Erythroblast (primary cell): ENCODE measurements at regions not wholly inside any gene's neighbourhood (a gene's known extent, or its start where the extent isn't known, plus 50 kb on each side); places are given as distances from the start of the nearest gene placed in this dataset.

Experiments used
- DNase-seq, 2 experiments: peaks; one replicate each; lab custom pipeline; 2025; lab: John Stamatoyannopoulos, UW
- GATA1 ChIP-seq: IDR thresholded peaks from 2 replicates; pipeline ENCODE4 v1.6.1; 2011; ENCODE audit warnings: low read depth, mild to moderate bottlenecking, control low read depth, low read length, moderate library complexity
- POLR2A ChIP-seq: IDR thresholded peaks from 2 replicates; pipeline ENCODE4 v1.6.1; 2011; ENCODE audit warnings: mild to moderate bottlenecking, low read length

GRCh38 chr9:115599898-115600297 is 481.9 kb upstream of the TNC start:
- DNase-seq: no peak
- no peak for TF ChIP-seq POLR2A
- TF ChIP-seq GATA1: no peak

DNA sequence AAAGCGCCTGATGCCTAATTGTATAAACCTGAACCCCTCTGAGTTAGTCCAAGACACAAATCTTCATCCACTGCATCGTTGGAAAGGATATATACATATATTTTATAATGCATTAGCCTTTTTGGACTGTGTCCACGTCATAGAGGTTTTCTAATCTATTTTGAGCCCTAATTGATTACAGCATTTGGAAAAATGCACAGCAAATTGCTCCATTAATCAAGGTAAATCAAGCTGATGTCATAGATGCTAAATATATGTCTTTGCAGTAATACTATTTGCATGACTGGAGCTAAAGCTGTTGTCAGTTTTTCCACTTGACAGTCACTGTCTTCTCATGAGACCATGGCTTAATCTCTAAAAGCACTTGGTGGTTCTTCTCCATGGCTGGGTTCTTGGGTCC is 483.5 kb upstream of the TNC start:
- TF ChIP-seq POLR2A: no peak
- TF ChIP-seq GATA1: no peak
- DNase-seq: no peak

DNA sequence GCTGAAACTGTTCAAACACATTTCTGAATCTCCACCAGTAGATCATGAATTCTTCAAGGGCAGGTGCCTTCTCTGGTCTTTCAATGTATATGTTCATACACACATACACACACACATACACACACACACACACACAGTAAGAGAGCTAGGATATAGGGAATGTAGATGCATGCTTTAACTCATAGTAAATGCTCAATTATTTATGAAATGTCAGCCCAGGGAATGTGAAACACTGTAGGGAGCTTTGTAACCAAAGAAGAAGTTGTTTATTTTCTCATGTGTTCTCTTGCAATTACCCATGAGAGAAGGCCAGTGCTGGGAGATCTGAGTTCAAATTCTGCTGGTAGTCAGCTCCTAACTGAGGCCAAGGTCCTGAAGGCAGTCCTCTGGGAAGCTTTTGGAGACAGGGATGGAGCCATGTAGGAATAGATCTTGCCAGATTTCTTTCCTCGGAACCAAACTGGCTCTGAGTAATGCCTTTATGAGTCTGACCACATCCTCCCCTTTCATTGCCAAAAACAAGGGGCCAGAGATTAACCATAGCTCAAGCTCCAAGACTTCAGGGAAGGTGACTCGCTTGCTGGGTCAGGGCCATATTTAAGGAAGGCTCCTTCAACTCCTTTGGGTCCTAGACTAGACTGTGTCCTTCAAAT is 487.0 kb upstream of the TNC start:
- DNase-seq: no peak
- TF ChIP-seq GATA1: no peak
- TF ChIP-seq POLR2A: no peak

- TF ChIP-seq GATA1 (no peak), POLR2A (no peak)
These were observed 488.9 kb upstream of the TNC start for GRCh38 chr9:115606838-115607237.

DNA sequence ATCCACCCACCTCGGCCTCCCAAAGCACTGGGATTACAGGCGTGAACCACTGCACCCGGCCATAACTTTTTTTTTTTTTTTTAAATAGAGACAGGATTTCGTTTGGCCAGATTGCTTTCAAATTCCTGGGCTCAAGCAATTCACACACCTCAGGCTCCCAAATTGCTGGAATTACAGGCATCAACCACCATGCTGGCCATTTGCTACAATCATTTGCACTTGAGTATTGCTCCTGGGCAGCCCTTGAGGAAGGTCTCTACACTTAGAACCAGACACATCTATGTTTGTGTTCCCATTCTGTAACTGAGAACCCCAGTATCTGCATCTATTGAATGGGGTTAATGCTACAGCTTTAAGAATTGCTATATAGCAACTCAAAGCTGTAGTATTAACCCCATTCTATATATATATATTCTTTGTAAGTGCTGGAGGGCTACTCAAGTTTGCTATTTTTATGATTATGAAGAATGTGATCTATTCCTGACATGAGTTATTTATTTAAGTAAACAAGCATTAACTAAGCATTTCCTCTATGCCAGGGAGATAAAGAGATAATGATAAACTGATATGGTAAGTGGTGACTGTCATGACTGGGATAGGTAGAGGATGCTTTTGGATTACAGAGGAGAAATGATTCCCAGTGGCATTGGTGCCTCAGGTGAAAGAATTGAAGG is 496.5 kb upstream of the TNC start:
- TF ChIP-seq POLR2A: no peak
- TF ChIP-seq GATA1: no peak
- DNase-seq: no peak

More at GRCh38 chr9:115606838-115607237, 488.9 kb upstream of the TNC start:
- no peak for DNase-seq

DNA sequence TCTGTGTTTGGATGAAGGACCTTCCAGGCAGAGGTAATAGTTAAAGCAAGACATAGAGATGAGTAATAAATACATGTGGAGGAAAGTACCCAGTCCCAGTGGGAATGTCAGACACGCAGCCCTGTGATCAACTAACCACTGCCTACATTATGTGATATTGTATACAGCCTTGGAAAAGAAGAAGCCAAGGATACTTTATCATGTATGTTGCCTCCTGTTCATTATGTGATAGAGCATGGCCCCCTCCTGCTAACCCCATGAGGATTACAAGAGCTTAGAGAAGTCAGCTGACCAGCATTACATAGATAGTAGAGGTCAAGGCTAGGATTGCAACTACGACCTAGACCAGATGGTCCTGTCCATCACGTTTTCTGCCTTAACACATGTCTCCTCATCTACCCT is 497.0 kb upstream of the TNC start:
- TF ChIP-seq POLR2A: no peak
- no peak for TF ChIP-seq GATA1
- DNase-seq: no peak

GRCh38 chr9:115615821-115616665 is 498.1 kb upstream of the TNC start:
- TF ChIP-seq POLR2A: no peak
- no peak for TF ChIP-seq GATA1
- DNase-seq: no peak

DNA sequence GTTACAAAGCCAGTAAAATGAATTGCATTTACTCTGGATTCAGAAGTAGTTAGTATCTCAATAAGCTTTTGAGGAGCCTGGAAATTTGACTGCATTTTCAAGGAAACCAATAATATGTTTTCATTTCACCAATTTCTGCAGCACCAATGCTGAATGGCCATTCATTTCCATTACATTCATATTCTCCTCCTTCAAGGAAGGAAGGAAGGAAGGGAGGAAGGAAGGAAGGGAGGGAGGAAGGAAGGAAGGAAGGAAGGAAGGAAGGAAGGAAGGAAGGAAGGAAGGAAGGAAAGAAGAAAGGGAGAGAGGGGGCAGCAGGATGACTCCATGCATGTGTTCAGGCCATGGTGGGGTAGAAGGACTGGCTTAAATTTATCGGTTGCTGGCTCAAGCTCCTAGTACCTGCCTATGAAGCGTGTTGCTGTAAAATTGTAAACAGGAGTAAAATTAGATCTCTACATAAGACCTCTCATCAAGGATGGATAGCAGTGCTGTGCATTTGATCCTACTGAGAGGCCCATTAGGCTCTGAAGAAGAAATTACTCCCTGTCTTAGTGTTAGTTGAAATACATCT is 498.8 kb upstream of the TNC start:
- DNase-seq: no peak
- TF ChIP-seq POLR2A (no peak), GATA1 (no peak)

- DNase-seq: no peak
These were observed 507.3 kb upstream of the TNC start for GRCh38 chr9:115625251-115625650.

DNA sequence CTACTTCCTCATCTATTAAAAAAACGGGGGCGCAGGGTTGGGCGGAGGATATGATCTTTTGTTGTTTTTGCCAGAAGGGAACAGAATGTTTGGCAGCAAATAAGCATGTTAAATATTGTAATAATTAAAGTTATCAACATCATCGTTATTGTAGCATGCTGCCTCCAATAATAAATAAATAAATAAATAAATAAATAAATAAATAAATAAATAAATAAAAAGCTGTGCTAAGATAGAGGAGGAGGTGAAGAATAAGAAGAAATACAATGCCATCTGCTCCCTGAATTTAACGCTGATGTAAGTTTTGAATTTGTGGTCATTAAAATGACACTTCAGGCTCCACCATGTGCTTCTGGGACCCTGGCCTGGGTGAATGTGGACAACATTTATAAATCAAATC is 508.0 kb upstream of the TNC start:
- no peak for TF ChIP-seq GATA1
- DNase-seq: no peak

More at GRCh38 chr9:115625251-115625650, 507.3 kb upstream of the TNC start:
- TF ChIP-seq POLR2A (no peak), GATA1 (no peak)

GRCh38 chr9:115627511-115627910 is 509.6 kb upstream of the TNC start:
- no peak for TF ChIP-seq GATA1
- no peak for TF ChIP-seq POLR2A
- DNase-seq: no peak

DNA sequence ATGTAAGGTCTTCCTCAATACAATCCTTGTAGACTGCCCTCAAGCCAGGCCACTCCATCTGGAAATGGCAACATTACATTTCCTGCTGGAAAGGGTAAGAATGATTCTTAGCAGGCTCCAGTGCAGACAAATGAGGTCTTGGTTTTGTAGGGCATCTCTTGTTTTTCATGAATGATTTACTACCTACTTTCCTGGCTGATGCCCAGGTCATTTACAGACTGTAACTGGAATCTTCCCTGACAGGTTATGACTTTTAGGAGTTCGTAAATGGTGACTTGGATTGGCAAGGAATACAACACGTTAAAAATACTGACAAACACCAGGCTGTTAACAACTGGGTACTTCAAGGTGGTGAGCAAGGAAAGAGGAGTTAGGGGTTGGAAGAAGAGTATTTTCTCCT is 510.5 kb upstream of the TNC start:
- DNase-seq: no peak

More for the DNA sequence above, 510.5 kb upstream of the TNC start:
- TF ChIP-seq GATA1 (no peak), POLR2A (no peak)
